ENCODE measurements at regions not wholly inside any gene's neighbourhood (a gene's known extent, or its start where the extent isn't known, plus 50 kb on each side); places are given as distances from the start of the nearest gene placed in this dataset.

- FAIRE-seq (no peak), DNase-seq (ENCODE audit: low spot score) (no peak)
Measured at GRCh38 chr5:117833691-117834090, 1154.7 kb downstream of the DTWD2 start.

DNA sequence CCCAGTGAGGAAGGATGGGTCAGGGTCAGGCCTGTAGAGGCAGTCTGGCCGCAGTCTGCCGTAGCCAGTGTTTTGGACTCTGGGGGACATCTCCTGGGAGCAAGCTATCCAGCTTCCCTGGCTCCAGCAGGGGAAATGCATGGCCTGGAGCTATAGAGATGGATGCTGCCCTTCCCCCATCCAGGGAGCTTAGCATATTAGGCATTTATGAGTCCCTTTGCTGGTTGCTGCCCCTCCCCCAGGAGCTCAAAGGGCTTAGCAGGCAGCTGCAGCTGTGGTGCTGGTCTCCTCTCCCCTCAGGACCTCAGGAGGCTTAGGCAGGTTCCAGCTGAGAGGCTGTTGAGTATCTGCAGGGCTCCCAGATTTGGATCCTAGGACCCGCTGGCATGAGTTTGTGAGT, 1158.7 kb downstream of the DTWD2 start:
- FAIRE-seq (no peak), DNase-seq (ENCODE audit: low spot score) (no peak)

- FAIRE-seq (no peak), DNase-seq (ENCODE audit: low spot score) (no peak)
Measured at GRCh38 chr5:117813850-117814249, 1174.5 kb downstream of the DTWD2 start.

- FAIRE-seq (no peak), DNase-seq (ENCODE audit: low spot score) (no peak)
Measured at GRCh38 chr5:117812861-117813260, 1175.5 kb downstream of the DTWD2 start.

DNA sequence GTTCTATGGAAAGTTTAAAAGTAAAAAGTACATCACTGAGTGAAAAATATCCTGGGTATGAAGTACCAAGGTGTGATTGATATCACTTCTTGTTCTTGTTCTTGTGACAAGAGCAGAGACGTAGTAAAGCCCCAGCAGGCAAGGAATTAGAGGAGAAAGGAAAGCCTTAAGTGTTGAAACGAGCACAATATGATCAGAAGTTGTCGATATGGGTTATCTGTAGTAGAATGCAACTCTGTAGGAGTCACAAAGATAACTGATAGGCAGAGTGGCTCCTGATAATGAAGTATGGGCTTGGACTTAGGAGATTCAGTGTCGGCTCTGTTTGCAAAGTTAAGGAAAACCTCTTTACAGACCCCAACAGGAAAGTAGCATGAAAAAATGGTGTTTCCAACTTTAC, 1179.1 kb downstream of the DTWD2 start:
- no peak for FAIRE-seq
- DNase-seq (ENCODE audit: low spot score): no peak

DNA sequence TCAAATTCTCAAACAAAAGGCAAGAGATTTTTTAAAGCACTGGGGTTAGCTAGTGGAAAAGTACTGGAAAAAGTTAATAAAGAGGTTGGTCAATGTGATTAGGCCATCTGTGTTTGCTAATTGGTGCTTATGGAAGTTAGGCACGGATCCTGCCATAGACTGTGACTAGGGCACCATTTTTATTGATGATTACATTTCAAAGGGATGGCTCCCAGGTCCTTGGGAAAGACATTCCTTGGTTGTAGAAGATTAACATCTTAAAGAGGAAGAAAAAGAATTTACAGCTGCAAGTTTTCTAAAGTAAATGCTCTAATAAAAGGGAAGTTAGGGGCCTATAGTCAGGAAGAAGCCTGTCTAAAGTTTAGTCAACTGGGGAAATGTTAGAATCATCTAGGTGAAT, 1183.3 kb downstream of the DTWD2 start:
- FAIRE-seq (no peak), DNase-seq (ENCODE audit: low spot score) (no peak)

GRCh38 chr5:117803533-117803932, 1184.8 kb downstream of the DTWD2 start:
- FAIRE-seq: no peak
- no peak for DNase-seq (ENCODE audit: low spot score)

GRCh38 chr5:117801583-117801982, 1186.8 kb downstream of the DTWD2 start:
- DNase-seq (ENCODE audit: low spot score) (no peak), FAIRE-seq (no peak)

- DNase-seq (ENCODE audit: low spot score) (no peak), FAIRE-seq (no peak)
Measured at GRCh38 chr5:117800261-117800660, 1188.1 kb downstream of the DTWD2 start.

- DNase-seq (ENCODE audit: low spot score): no peak
- no peak for FAIRE-seq
Measured at GRCh38 chr5:117794847-117795246, 1193.5 kb downstream of the DTWD2 start.

DNA sequence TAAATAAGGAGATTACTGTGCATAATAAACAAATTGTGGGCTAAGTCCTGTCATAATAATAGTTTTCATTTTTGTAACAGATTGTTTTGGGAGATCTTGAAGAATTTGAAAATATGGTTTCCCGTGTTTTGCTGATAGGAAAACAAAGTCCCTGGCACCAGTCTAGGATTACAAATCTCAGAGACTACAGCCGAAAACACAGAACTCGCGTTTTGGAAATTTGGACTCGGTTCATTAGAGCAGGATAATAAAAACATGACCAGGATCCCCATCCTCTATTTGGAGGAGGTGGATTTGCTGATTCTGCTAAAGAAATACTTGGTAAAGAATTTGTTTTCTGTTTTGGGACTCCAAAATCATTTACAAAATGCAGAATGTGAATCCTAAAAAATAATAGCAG, 1194.4 kb downstream of the DTWD2 start:
- DNase-seq (ENCODE audit: low spot score): no peak
- FAIRE-seq: no peak

GRCh38 chr5:117792476-117792875, 1195.9 kb downstream of the DTWD2 start:
- DNase-seq (ENCODE audit: low spot score) (no peak), FAIRE-seq (no peak)

- FAIRE-seq (no peak), DNase-seq (ENCODE audit: low spot score) (peak; percentile 15)
Measured at GRCh38 chr5:117788596-117788995, 1199.8 kb downstream of the DTWD2 start.

DNA sequence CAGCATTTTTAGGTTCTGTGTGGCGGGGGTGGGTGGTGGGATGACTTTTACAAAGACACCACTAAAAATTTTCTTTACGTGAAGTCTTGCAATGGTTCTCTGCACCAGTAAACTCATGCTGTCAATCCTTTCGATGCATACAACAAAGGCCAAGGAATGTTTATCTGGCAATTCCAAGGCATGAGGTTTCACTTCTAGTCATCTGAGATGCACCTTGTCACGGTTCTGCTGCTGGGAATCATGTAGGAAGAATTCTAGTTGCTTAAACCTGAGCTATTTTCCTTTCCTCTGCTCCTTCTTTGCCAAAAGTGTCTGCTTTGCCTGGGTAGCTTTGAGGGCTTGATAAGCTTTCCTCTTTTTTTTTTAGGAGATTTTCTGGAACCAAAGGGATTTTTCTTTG, 1204.5 kb upstream of the SEMA6A start:
- FAIRE-seq (no peak), DNase-seq (ENCODE audit: low spot score) (no peak)

DNA sequence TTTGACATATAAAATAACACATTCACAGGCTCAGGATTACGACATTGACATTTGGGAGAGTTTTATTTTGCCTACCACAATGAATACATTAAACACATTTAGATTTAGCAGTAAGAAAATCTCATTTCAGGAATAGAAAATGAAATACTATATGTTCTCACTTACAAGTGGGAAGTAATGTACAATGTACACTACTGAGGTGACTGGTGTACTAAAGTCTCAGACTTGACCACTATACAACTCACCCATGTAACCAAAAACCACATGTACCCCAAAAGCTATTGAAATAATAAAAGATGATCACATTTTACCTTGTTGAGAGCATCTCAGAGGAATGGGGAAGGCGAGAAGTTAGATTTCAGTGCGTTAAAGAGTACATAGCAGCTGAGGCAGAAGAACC, 1202.4 kb upstream of the SEMA6A start:
- FAIRE-seq: no peak
- DNase-seq (ENCODE audit: low spot score): no peak

- DNase-seq (ENCODE audit: low spot score) (no peak), FAIRE-seq (no peak)
Measured at GRCh38 chr5:117769877-117770276, 1195.3 kb upstream of the SEMA6A start.

- no peak for DNase-seq (ENCODE audit: low spot score)
- FAIRE-seq: no peak
Measured at GRCh38 chr5:117763271-117763670, 1188.6 kb upstream of the SEMA6A start.

- FAIRE-seq (no peak), DNase-seq (ENCODE audit: low spot score) (no peak)
Measured at GRCh38 chr5:117761186-117761585, 1186.6 kb upstream of the SEMA6A start.

DNA sequence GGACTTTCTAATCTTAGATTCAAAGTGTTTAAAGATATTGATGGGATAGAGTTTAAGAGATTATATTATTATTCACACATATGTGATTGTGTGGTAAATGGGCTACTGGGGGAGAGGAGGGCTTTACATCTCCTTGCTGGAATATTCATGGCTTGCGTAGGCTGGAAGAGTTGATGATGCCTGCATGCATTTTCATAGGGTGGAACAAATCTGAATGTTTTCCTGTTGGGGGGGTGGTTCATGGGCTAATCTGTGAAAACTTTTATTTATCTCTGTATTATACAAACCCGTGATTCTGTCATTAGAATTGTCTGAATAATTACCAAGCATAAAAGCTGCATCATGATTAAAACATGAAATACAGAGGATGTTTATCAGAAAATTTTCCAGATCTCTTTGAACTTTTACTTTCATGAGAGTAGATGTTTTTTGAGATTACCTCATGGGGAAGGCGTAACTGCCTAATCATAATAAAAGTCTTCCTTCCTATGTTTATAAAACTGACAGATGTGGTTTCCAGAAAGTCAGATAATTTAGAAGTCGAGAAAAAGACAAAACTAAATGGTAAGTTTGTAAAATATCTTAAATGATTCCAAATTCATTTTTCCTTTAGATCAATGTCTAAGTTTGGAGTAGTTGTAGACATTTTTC, 1185.4 kb upstream of the SEMA6A start:
- FAIRE-seq: no peak
- no peak for DNase-seq (ENCODE audit: low spot score)

DNA sequence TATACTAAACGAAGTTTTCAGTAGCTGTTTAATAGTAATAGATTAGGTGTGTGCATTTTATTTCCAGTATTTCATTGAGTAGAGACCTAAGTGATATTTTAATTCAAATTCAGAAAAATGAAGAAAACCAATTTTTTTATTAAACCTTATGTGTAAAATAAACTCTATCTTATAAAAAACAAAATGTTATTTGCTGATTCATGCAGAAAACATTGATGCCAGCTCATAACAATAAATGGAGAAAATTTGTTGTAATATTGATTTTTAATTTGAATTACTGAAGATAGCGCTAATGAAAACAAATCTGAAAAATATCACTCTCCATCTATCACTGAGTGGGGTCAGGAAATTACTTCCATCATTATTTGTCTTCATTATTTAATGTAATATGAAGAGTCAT, 1177.8 kb upstream of the SEMA6A start:
- FAIRE-seq (no peak), DNase-seq (ENCODE audit: low spot score) (no peak)

GRCh38 chr5:117748336-117748735, 1173.7 kb upstream of the SEMA6A start:
- DNase-seq (ENCODE audit: low spot score) (no peak), FAIRE-seq (no peak)

DNA sequence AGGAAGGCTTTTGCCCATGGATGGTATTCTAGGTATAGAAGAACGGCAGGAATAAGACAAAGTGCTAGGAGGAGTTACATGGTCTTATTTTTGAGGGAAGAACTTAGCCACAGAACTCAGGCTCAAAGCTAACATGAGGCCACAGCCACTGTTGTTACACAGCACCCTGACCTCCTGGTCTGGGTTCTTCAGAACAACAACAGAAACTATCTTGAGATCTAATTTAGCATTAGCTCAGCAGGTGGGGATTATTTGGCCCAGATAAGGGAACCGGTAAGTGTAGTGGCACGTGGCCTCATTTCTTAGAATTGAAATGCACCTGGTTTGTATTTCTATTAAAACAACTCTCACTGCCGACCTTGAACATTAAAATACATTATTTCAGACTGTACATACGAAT, 1168.7 kb upstream of the SEMA6A start:
- FAIRE-seq: no peak
- DNase-seq (ENCODE audit: low spot score): no peak

GRCh38 chr5:117741655-117742206, 1167.1 kb upstream of the SEMA6A start:
- FAIRE-seq: no peak
- DNase-seq (ENCODE audit: low spot score): no peak

DNA sequence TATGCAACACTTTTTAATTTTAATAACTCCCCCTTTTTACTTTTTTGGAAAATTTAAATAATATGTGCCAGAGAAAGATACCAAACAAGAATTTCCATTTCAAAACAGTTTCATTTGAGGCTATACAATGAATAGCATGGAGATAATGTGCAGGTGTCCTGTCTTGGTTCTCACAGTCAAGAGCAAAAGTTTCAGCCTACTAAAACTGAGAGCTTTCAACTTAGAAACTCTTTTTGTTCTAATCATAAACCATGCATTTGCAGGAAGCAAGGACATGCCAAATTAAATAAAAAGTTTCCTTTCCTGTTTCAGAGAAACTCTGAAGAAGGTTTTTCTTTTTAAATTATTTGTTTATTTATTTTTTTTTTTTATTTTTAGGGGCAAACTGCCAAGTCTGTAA, 1165.6 kb upstream of the SEMA6A start:
- FAIRE-seq: no peak
- DNase-seq (ENCODE audit: low spot score): no peak

All from RCC 7860 (cell line).